A549 (cell line): ENCODE measurements at regions not wholly inside any gene's neighbourhood (a gene's known extent, or its start where the extent isn't known, plus 50 kb on each side); places are given as distances from the start of the nearest gene placed in this dataset.

Experiments used
- ATAC-seq, 2 experiments: fragments of 200-7000 bp in 1 of 2; fragments of >200 bp in 1 of 2; cut with Nextera tagmentation in 1 of 2; cut with Tn5 transposase in 1 of 2; 3 replicates each; pipeline versions ENCODE4 v1.8.0 to v1.9.1; 2018 to 2020; ENCODE audit warnings: mild to moderate bottlenecking in 1 of 2, moderate library complexity in 1 of 2
- CTCF ChIA-PET: fragments of 300-600 bp; sonication (Branson Sonifier 250); formaldehyde crosslinking; extraction: SDS; loops from one replicate; lab custom pipeline; 2021; ENCODE audit warnings: antibody characterized with exemption, inconsistent platforms; lab: Yijun Ruan, JAX
- POLR2A ChIA-PET: fragments of 350-600 bp; formaldehyde crosslinking; extraction: SDS; loops from one replicate; lab custom pipeline; 2021; ENCODE audit warnings: antibody characterized with exemption, inconsistent platforms; lab: Yijun Ruan, JAX
- DNase-seq, 2 experiments: peaks; one replicate each; pipeline versions ENCODE4 v3.0.0 to v3.0.0-alpha.2; 2011 to 2016; ENCODE audit warnings: low read depth in 1 of 2, low spot score in 1 of 2
- FAIRE-seq: peaks from 2 replicates; lab custom pipeline; 2011; peaks lifted over from hg19 to GRCh38; lab: Jason Lieb, UNC
- H3K27ac ChIP-seq, 2 experiments: fragments of >200 bp; sonication (Bioruptor Twin); formaldehyde crosslinking; 3 replicates each; pipeline ENCODE4 v1.5.1; 2016 to 2017
- H3K4me1 ChIP-seq: fragments of >200 bp; sonication (Bioruptor Twin); formaldehyde crosslinking; 3 replicates; pipeline ENCODE4 v1.6.1; 2016
- H3K4me2 ChIP-seq: fragments of >200 bp; sonication (Bioruptor Twin); formaldehyde crosslinking; 3 replicates; pipeline ENCODE4 v1.6.1; 2016
- H3K4me3 ChIP-seq: fragments of >200 bp; sonication (Bioruptor Twin); formaldehyde crosslinking; 3 replicates; pipeline ENCODE4 v1.5.1; 2016
- H3K9me3 ChIP-seq: fragments of >200 bp; sonication (Bioruptor Twin); formaldehyde crosslinking; 3 replicates; pipeline ENCODE4 v1.6.1; 2016
- BHLHE40 ChIP-seq: IDR thresholded peaks from 2 replicates; pipeline ENCODE4 v1.6.1; 2012; ENCODE audit warnings: low read depth, low read length, inconsistent platforms
- CBX8 ChIP-seq: fragments of 200-600 bp; sonication (generic); IDR thresholded peaks from 2 replicates; pipeline ENCODE4 v1.6.1; 2016
- EHF ChIP-seq: fragments of 250-450 bp; sonication (Bioruptor Pico); IDR thresholded peaks from 2 replicates; pipeline ENCODE4 v1.5.0; 2020; ENCODE audit warnings: mild to moderate bottlenecking
- EHMT2 ChIP-seq: fragments of 200-600 bp; sonication (generic); IDR thresholded peaks from 2 replicates; pipeline ENCODE4 v1.6.1; 2016; ENCODE audit warnings: antibody characterized with exemption, low read depth, mild to moderate bottlenecking, moderate library complexity
- GATA3 ChIP-seq: IDR thresholded peaks from 2 replicates; pipeline ENCODE4 v1.6.1; 2012; ENCODE audit warnings: borderline replicate concordance
- HDAC2 ChIP-seq: fragments of 200-600 bp; sonication (generic); IDR thresholded peaks from 2 replicates; pipeline ENCODE4 v1.6.1; 2016
- MAFK ChIP-seq: fragments of 450-650 bp; IDR thresholded peaks from 2 replicates; pipeline ENCODE4 v1.6.1; 2014; ENCODE audit not compliant: partially characterized antibody
- MAZ ChIP-seq: fragments of 150-350 bp; IDR thresholded peaks from 2 replicates; pipeline ENCODE4 v1.6.1; 2014; ENCODE audit warnings: antibody characterized with exemption, low read depth, low read length, borderline replicate concordance
- MYC ChIP-seq: IDR thresholded peaks from 2 replicates; pipeline ENCODE4 v1.6.1; 2012; ENCODE audit warnings: mild to moderate bottlenecking, inconsistent platforms, low read length, improper control_type of control experiment, borderline replicate concordance
- NPAS2 ChIP-seq: fragments of 250-450 bp; sonication (Bioruptor Pico); IDR thresholded peaks from 2 replicates; pipeline ENCODE4 v1.8.0; 2022; ENCODE audit warnings: mild to moderate bottlenecking, moderate library complexity, borderline replicate concordance
- NR3C1 ChIP-seq: fragments of >200 bp; sonication (Bioruptor Twin); formaldehyde crosslinking; IDR thresholded peaks from 3 replicates; pipeline ENCODE4 v1.6.1; 2017
- POLR2A ChIP-seq: IDR thresholded peaks from 2 replicates; pipeline ENCODE4 v1.6.1; 2012; ENCODE audit warnings: mild to moderate bottlenecking, low read length
- RARB ChIP-seq: fragments of 250-450 bp; sonication (Bioruptor Pico); IDR thresholded peaks from 2 replicates; pipeline ENCODE4 v1.8.0; 2021; ENCODE audit warnings: mild to moderate bottlenecking, moderate library complexity
- RNF2 ChIP-seq: fragments of 200-600 bp; sonication (generic); IDR thresholded peaks from 2 replicates; pipeline ENCODE4 v1.6.1; 2016; ENCODE audit warnings: low read depth, mild to moderate bottlenecking, antibody characterized with exemption, moderate library complexity, borderline replicate concordance
- SMC3 ChIP-seq: fragments of >200 bp; sonication (Bioruptor Twin); formaldehyde crosslinking; IDR thresholded peaks from 3 replicates; pipeline ENCODE4 v1.6.1; 2018; ENCODE audit warnings: inconsistent platforms
- SREBF2 ChIP-seq: fragments of 450-650 bp; IDR thresholded peaks from 2 replicates; pipeline ENCODE4 v1.6.1; 2014; ENCODE audit warnings: mild to moderate bottlenecking, moderate library complexity
- TFCP2L1 ChIP-seq: fragments of 250-450 bp; sonication (Bioruptor Pico); IDR thresholded peaks from 2 replicates; pipeline ENCODE4 v1.5.0; 2021; ENCODE audit warnings: mild to moderate bottlenecking
- TP53 ChIP-seq: fragments of 250-450 bp; sonication (Bioruptor Pico); IDR thresholded peaks from 2 replicates; pipeline ENCODE4 v1.5.0; 2021; ENCODE audit warnings: mild to moderate bottlenecking, moderate library complexity
- ZC3H11A ChIP-seq: fragments of 450-650 bp; IDR thresholded peaks from 2 replicates; pipeline ENCODE4 v1.6.1; 2014; ENCODE audit warnings: antibody characterized with exemption, mild to moderate bottlenecking
- ZNF302 ChIP-seq: fragments of 250-450 bp; sonication (Bioruptor Pico); IDR thresholded peaks from 2 replicates; pipeline ENCODE4 v1.9.0; 2021; ENCODE audit warnings: inconsistent platforms, mild to moderate bottlenecking, moderate library complexity
- WGBS: methylation state at CpG from one replicate; pipeline ENCODE4 v1.1.6; 2017; ENCODE audit errors: missing lambda C conversion rate; 5-methylcytosine and 5-hydroxymethylcytosine counted together
- TF ChIP-seq, protein P1 (sequence below): fragments of >200 bp; sonication (Bioruptor Twin); formaldehyde crosslinking; IDR thresholded peaks from 3 replicates; pipeline ENCODE4 v1.6.1; 2016
- TF ChIP-seq, protein P2 (sequence below): fragments of 250-450 bp; sonication (Bioruptor Pico); IDR thresholded peaks from 2 replicates; pipeline ENCODE4 v1.5.0; 2020; ENCODE audit warnings: low read depth, mild to moderate bottlenecking, moderate library complexity
- TF ChIP-seq, protein P3 (sequence below): fragments of 150-350 bp; IDR thresholded peaks from 2 replicates; pipeline ENCODE4 v1.6.1; 2014; ENCODE audit warnings: low read depth, mild to moderate bottlenecking, low read length
- TF ChIP-seq, protein P4 (sequence below): fragments of 450-650 bp; IDR thresholded peaks from 2 replicates; pipeline ENCODE4 v1.6.1; 2014; ENCODE audit warnings: antibody characterized with exemption
- TF ChIP-seq, protein P5 (sequence below): fragments of 250-450 bp; sonication (Bioruptor Pico); IDR thresholded peaks from 2 replicates; pipeline ENCODE4 v1.5.0; 2021; ENCODE audit warnings: mild to moderate bottlenecking, moderate library complexity, borderline replicate concordance

DNA sequence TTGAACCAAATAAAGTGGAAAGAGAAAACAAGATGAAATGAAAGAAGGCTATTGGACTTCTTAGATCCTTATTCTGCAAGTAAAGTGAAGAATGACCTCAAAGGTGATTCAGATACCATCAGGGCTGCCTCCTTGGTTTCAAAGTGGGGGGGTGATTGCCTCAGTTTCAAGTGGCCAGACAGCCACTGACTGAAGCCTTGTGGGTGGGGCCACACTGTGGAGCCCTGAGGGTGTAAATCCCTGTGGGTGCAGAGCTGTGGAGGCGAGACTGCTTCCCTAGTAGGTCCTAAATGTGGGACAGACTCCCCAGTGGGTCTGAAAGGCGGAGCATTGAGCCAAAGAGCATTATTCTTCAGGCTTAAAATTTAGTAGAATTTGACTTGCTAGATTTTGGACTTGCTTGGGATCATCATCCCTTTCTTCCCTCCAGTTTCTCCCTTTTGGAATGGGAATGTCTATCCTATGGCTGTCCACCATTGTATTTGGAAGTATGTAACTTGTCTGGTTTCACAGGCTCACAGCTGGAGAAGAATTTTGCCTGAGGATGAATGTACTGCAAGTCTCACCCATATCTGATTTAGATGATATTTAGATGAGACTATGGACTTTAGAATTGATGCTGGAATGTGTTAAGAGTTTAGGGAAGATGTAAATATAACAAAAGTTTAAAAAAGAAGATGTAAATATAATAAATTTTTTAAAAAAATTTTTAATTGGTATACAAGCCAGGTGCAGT is 71.6 kb upstream of the SOX13 start:
- no peak overlapping the region for H3K27ac ChIP-seq
- DNase-seq (no peak), ATAC-seq (no peak), FAIRE-seq (no peak)
- CTCF ChIA-PET = no interaction called here
- no peak overlapping the region for H3K4me2 ChIP-seq
- POLR2A ChIA-PET = no interaction called here
- 76% methylated on average over 2 of the region's 2 CpGs for WGBS
- TF ChIP-seq TFCP2L1 (CRISPR knock-in tag) (no peak), EHF (CRISPR knock-in tag) (no peak)
- H3K4me1 ChIP-seq = no peaks in the 10 kb centered on the region
- H3K4me3 ChIP-seq = no peak overlapping the region
- H3K9me3 ChIP-seq = no peaks in the 10 kb centered on the region

DNA sequence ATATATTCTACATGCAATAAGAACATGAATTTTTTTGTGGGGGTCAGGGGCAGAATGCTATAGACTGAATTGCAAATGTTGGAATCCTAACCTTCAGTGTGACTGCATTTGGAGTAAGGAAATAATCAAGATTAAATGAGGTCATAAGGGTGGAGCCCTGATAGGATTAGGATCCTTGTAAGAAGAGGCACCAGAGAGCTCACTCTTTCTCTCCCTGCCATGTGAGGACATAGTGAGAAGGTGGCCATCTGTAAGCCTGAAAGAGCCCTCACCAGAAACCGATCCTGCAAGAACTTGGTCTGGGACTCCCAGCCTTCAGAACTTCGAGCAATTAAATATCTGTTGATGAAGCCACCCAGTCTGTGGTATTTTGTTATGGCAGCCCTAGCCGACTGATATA is 70.3 kb upstream of the SOX13 start:
- 56% methylated on average over 3 of the region's 3 CpGs for WGBS
- TF ChIP-seq NPAS2 (CRISPR knock-in tag) = no peak
- TF ChIP-seq, all 56 proteins: peak for 0
- no peak for DNase-seq
- POLR2A ChIA-PET = no interaction called here
- no peak for FAIRE-seq
- Histone ChIP-seq H3K4me2 (no peak overlapping the region), H3K9me3 (no peaks in the 10 kb centered on the region), H3K4me3 (no peak overlapping the region), H3K4me1 (no peaks in the 10 kb centered on the region), H3K27ac (no peak overlapping the region)
- ATAC-seq = no peak
- CTCF ChIA-PET = no interaction called here

DNA sequence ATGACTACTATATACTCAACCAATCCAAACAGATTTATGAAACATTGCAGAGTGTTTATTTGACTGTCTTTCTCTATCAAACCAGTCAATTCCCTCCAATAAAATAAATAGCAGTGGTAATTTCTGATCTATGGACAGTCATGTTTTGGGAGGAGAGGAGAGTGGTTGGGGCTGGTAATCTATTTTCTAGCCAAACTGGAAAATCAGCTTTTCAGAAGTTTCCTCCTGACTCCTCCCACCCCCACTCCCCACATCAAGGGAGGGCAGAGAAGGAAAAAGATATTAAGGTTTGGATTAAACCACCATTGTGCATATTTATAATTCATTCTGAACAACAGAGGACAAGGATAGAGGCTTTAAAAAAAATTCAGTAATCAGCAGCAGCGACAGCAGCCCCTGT is 69.4 kb upstream of the SOX13 start:
- Histone ChIP-seq H3K4me1 (no peaks in the 10 kb centered on the region), H3K9me3 (no peaks in the 10 kb centered on the region), H3K27ac (no peak overlapping the region), H3K4me3 (no peak overlapping the region), H3K4me2 (no peak overlapping the region)
- ATAC-seq = no peak
- POLR2A ChIA-PET = no interaction called here
- WGBS = 83% methylated on average over 1 of the region's 1 CpG
- CTCF ChIA-PET = interaction anchor here (0.7 kb wide), 1 partner anchor 919 kb away, joined by 3 read pairs; no protein-coding TSS in a partner anchor
- FAIRE-seq = no peak
- no peak for DNase-seq
- no peak for TF ChIP-seq ZNF302 (CRISPR knock-in tag)
- TF ChIP-seq EHMT2 = no peak
- no peak for TF ChIP-seq ZC3H11A
- no peak for TF ChIP-seq NR3C1
- TF ChIP-seq SMC3 = no peak
- no peak for TF ChIP-seq POLR2A
- TF ChIP-seq NPAS2 (CRISPR knock-in tag) = no peak
- TF ChIP-seq, protein P1, sequence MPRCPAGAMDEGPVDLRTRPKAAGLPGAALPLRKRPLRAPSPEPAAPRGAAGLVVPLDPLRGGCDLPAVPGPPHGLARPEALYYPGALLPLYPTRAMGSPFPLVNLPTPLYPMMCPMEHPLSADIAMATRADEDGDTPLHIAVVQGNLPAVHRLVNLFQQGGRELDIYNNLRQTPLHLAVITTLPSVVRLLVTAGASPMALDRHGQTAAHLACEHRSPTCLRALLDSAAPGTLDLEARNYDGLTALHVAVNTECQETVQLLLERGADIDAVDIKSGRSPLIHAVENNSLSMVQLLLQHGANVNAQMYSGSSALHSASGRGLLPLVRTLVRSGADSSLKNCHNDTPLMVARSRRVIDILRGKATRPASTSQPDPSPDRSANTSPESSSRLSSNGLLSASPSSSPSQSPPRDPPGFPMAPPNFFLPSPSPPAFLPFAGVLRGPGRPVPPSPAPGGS = no peak
- TF ChIP-seq SREBF2 = no peak
- TF ChIP-seq, protein P2, sequence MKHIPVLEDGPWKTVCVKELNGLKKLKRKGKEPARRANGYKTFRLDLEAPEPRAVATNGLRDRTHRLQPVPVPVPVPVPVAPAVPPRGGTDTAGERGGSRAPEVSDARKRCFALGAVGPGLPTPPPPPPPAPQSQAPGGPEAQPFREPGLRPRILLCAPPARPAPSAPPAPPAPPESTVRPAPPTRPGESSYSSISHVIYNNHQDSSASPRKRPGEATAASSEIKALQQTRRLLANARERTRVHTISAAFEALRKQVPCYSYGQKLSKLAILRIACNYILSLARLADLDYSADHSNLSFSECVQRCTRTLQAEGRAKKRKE (CRISPR knock-in tag) = no peak
- no peak for TF ChIP-seq GATA3

DNA sequence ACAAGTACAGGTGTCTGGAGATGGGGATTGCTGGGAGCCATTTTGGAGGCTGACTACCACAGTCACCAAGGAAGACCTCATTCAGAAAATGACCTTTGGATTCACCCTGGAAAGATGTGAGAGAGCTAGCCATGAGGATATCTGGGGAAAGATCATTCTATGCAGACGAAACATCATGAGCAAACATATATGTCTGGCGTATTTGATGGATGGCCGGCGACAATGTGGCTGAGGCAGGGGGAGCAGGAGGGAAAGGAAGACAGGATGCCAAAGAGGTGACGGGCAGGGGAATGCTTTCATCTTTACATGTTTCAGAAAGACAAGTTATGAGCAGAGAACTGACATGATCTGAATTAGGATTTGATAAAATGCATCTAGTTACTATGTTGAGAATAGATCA is 61.5 kb upstream of the SOX13 start:
- 79% methylated on average over 5 of the region's 5 CpGs for WGBS
- Histone ChIP-seq H3K9me3 (no peaks in the 10 kb centered on the region), H3K4me2 (no peak overlapping the region), H3K27ac (no peak overlapping the region), H3K4me3 (no peak overlapping the region), H3K4me1 (no peaks in the 10 kb centered on the region)
- TF ChIP-seq, protein P3, sequence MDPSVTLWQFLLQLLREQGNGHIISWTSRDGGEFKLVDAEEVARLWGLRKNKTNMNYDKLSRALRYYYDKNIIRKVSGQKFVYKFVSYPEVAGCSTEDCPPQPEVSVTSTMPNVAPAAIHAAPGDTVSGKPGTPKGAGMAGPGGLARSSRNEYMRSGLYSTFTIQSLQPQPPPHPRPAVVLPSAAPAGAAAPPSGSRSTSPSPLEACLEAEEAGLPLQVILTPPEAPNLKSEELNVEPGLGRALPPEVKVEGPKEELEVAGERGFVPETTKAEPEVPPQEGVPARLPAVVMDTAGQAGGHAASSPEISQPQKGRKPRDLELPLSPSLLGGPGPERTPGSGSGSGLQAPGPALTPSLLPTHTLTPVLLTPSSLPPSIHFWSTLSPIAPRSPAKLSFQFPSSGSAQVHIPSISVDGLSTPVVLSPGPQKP = no peak
- TF ChIP-seq MYC = no peak
- no peak for TF ChIP-seq TP53 (CRISPR knock-in tag)
- TF ChIP-seq, protein P4, sequence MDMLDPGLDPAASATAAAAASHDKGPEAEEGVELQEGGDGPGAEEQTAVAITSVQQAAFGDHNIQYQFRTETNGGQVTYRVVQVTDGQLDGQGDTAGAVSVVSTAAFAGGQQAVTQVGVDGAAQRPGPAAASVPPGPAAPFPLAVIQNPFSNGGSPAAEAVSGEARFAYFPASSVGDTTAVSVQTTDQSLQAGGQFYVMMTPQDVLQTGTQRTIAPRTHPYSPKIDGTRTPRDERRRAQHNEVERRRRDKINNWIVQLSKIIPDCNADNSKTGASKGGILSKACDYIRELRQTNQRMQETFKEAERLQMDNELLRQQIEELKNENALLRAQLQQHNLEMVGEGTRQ = no peak
- no peak for TF ChIP-seq GATA3
- TF ChIP-seq MAFK = no peak
- no peak for TF ChIP-seq BHLHE40
- TF ChIP-seq, protein P5, sequence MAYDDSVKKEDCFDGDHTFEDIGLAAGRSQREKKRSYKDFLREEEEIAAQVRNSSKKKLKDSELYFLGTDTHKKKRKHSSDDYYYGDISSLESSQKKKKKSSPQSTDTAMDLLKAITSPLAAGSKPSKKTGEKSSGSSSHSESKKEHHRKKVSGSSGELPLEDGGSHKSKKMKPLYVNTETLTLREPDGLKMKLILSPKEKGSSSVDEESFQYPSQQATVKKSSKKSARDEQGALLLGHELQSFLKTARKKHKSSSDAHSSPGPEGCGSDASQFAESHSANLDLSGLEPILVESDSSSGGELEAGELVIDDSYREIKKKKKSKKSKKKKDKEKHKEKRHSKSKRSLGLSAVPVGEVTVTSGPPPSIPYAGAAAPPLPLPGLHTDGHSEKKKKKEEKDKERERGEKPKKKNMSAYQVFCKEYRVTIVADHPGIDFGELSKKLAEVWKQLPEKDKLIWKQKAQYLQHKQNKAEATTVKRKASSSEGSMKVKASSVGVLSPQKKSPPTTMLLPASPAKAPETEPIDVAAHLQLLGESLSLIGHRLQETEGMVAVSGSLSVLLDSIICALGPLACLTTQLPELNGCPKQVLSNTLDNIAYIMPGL (CRISPR knock-in tag) = no peak
- TF ChIP-seq RARB (CRISPR knock-in tag) = no peak
- TF ChIP-seq CBX8 = no peak
- TF ChIP-seq SMC3 = no peak
- TF ChIP-seq ZC3H11A = no peak
- no peak for TF ChIP-seq RNF2
- no peak for TF ChIP-seq MAZ
- TF ChIP-seq HDAC2 = no peak
- TF ChIP-seq NPAS2 (CRISPR knock-in tag) = no peak
- FAIRE-seq (no peak), DNase-seq (no peak), ATAC-seq (no peak)
- ChIA-PET POLR2A (no interaction called here), CTCF (no interaction called here)
